Stimulated activated CD8-positive, alpha-beta memory T cell treated with anti-CD3 and anti-CD28 coated beads, Interleukin-4, amount 100 ng/mL, for 1 hour (primary cell): ENCODE measurements at regions not wholly inside any gene's neighbourhood (a gene's known extent, or its start where the extent isn't known, plus 50 kb on each side); places are given as distances from the start of the nearest gene placed in this dataset.
"Not testable (repeated sequence)": the region's sequence is repeated elsewhere in the genome, so short reads cannot be mapped to it uniquely, and the experiment has no call there.

Experiments
- DNase-seq, 2 donors: peaks; one replicate each; pipeline ENCODE4 v3.0.0-alpha.2; 2020; ENCODE audit warnings: low read depth in 2 of 2, low spot score in 1 of 2

DNA sequence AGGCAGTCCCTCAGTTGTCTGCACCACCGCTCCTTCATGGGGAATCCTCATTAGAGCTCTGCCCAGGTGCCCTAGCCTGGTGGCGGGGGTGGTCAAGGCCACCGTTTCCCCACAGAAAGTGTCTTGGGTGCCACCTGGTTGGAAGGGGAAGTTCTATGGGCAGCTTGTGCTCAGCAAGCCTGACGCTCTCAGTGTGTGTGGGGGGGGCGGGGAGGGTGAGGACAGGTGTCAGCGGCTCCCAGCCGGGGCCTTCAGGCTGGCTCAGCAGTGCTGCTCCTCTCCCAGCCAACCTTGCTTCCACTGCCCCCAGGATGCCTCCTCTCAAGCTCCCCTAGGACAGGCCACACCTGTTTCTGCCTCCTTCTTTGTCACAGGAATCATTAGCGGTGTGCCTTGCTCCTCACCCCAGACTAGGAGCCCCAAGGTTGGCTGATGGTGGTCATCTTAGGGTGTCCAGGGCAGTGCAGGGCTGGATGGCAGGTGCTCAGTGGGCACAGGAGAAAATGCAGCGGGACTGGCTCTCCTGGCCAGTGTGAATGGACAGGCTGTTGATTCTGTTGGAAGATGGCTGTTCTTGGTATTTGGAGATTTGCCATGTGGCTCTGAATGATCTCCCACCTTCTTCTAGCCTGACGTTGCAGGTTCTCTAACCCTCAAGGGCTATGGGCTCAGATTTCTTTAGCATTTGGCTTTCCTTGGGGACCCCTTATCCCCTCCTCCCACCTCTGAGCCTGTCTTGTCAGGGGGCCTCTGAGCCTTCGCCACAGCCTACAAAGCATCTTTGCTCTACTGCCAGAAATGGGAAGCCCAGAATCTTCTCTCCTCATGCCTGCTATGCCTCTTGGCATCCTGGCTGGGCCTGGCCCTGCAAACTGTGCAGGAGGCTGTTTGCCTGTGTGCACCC lies 185.8 kb upstream of the HS6ST1 start:
- DNase-seq: no peak

DNA sequence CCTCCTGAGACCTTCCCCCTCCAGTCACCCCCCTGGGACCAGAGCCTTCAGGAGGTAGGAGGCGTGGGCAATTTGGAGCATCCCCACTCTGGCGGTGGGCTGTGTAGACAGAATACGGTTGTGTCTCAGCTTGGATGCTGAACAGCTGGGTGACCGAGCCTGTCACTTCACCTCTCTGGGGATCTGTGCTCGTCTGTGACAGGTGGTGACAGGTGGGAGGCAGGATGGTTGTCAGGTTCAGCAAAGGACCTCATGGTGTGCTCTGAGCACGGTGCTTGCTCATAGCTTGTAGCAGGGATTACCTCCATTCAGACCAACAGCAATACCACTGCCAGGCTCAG lies 186.5 kb upstream of the HS6ST1 start:
- no peak for DNase-seq

DNA sequence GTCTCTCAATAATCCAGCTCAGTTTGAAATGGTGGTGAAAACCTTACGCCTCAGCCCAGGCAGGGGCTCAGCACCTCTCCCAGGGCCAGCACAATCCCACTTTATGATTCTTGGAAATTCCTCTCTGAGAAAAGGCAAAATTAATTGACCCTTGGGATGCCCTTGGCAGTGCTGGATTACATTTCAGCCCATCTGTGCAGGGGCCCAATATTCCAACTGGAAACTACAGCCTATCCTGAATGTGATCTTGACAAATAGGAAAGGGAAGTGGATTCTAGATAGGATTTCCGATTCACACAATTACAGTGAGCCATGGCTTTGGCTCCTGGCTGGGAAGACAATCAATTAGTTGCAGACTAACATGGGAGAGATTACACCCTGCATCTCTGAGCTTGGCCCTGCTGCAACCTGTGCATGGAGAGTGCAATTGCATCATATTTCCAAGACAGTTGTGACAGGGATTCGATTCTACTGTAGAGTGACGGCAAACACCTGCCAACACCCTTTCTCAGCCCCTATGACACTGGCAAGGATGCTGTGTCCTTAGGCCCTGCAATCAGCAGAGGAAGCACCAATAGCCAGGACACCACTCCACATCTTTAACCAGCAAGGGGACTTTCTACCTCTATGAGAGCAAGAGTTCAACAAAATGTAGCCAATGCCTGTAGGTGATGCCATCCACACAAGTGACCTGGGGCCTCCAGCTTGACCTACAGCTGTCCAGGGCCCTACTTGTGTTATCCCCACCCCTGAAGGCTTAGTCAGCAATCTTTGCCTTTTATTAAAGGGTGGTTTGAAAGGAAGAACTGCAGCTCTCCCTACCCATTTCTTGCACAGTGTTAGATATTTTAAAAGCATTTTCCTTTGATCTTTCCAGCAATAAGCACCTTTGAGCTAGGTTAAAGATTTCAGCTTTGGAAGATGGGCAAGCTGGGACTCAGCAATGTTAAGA lies 187.2 kb upstream of the HS6ST1 start:
- no peak for DNase-seq

DNA sequence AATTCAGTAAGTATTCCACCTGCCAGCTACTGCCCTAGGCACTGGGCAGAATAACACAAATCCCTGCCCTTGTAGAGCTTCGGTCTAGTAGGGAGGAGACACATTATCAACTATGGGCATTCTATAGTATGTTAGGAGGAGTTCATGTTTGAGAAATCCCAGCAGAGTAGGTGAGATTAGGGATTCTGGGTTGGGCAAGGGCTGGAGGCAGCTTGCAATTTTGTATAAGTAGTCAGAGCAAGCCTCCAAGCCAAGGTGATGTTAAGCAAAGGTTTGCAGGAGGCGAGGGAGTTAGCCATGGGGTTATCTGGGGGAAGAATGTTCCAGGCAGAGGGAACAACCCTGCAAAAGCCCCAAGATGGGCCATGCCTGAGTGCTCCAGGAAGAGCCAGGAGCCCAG lies 187.9 kb upstream of the HS6ST1 start:
- DNase-seq: no peak

DNA sequence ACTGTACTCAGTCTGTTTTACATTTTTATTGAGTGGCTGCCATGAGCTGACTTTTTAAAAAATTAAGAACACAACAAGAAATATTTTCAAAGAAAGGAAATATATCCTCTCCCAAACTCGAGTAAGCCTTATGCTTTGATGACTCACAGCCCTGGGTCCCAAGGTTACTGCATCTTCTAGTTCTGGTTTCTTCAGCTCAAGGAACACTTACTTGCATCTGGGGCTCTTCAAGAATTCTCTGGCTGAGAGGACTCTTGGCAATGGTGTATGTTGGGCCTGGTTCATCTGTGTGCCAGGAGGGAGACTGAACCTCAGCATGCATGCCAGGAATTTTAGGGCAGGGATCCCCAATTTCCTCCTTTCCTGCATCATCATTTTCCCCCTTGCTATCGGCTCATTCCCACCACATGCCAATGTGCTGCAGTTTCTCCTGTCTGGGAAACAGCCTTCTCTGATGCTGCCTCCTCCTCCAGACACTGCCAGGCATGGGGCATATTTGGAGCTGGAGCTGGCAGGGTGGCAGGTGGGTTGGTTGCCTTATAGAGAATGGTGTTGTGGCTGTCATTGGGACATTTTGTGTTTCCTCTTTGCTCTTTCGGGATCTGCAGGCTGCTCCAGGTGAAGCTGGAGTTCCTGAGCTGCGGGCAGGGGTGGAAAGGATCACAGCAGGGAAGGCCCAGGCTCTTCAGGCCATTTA lies 192.2 kb upstream of the HS6ST1 start:
- no peak for DNase-seq

DNA sequence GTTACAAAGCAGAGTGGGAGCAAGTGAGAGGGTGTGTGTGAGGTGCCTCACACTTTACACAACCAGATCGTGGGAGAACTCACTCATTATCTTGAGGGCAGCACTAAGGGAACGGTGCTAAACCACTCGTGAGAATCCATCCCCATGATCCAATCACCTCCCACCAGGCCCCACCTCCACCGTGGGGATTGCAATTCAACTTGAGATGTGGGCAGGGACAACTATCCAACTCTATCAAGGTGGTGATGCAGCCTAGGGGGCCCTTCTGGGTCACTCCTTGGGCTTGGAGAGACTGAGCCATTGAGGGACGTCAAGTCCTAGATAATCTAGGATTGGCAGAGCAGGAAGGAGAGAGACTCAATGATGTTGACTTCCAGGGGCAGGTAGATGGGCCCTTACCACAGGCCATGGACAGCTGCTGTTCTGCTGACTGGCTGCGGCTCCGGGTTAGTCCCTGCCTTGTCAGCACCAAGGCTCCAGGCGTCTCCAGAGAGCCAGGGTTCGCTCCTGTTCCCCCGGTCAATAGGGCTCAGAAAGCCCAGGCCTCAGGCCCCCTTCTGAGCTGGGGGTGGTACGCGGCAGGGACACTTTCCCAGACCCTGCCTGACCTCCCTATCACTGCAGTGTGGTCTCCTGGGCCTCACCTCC lies 193.2 kb upstream of the HS6ST1 start:
- no peak for DNase-seq

DNA sequence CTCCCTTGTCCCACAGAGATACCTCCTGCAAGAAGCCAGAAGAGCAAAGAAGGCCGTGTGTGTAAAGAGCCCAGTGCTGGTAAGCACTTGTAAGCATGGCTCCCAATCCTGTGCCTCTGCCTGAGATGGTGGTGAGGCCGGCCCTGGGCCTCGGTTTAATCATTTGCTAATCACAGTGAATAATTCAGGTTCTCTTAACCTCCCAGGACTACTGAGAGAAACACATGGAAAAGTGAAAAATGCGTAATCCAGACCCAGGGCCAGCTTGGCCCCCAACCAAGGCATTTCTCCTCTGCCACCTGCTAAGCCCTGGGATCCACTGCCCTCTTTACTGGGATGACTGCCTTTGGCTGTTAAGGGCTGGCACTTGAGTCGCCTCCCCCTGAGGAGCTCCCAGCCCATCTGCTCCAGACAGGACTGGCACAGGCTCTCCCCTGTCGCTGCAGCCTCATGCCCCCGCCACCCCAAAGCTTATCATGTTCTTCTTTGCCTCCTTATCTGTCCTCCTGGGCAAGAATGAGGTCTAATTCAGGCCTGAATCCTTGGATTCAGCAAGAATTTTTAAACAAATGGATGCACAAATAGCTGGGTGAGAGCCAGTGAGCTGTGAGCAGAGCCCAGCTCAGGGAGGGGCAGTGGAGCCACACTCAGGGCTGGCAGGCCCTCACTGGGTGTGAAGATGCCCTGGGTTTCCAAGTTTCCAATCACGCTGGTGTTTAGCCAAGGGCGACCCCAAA lies 193.9 kb upstream of the HS6ST1 start:
- DNase-seq: no peak

DNA sequence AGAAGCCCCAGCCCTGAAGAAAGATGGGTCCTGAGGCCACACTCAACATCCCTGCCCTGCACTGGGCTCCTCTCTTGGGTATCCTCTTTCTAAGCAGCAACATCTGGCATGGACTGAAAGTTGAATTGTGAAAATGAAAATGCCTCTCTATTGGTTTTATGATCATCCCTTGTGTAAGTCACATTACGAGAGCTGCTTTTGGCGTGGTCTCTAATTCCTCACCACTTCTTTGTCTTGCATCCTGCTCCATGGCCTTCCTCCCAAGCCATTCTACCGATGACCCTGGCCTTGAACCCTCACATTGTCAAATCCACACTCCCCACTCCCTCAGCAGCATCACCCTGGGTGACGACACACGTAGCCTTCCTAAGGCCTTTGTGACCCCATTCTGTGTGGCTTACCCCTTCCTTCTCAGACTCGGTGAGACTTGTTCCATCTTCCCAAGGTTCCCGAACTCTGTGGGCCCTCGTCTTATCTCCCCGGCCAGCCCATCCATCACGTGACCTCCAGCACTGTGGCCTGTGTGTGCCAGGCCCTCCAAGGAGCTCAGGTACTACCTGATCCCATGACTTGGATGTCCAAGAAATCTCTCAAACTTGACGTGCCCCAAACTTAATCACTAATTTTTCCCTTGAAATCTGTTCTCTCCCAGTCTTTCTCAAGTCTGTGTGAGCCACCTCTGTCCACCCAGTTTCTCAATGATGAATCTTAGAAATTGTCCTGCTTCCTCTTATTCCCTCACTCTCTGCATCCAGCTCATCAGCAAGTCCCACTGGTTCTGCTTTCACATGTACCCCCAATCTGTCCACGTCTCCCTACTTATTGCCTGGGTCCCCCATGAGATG lies 194.7 kb upstream of the HS6ST1 start:
- DNase-seq: no peak

DNA sequence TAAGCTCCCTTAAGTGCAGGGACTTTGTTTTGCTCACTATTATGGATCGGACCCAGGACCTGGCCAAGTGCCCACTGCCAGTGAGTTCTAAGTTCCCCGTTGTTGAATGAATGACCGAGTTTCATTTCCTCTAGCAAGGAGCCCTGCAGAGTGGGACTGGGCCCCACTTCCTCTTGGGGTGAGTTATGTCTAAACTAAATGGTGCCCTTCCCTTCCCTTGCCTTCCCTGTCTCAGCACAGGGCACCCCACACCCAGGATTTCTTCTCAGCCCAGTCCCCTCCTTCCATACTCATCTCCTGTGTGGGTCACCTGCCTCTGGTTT lies 195.3 kb upstream of the HS6ST1 start:
- no peak for DNase-seq

DNA sequence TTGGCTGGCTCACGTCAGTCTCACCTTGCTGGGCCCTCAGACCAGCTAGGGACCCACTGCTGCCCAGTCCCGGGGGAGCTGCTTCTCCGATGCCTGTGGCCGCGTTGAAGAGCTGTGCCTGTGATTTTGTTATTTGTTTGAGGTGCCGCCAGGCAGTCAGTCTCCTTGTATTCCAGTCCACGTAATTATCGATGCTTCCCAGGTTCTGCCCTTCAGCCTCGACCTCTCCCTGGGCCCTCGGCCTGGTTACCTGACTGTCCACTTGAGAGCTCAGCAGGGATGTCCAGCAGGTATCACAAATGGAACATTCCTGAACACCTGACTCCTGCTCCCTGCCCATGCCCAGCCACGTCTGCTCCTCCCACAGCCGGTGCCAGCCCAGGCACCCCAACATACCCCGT lies 195.9 kb upstream of the HS6ST1 start:
- DNase-seq: no peak

DNA sequence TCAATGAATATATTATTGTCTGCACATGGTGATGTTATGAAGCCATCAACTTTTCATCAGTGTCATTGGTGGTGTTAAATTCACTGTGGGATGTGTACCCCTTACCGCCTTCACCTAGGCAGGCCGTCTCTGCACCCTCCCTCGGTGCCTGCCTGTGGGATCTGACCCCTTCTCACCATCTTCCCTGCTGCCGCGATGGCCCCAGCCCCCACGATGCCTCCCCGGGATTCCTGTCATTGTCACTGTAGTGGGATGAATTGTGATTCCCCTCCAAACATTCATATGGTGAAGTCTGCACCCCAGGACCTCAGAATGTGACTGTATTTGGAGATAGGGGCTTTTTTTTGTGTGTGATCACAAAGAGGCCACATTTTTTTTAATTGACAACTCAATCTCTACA lies 198.3 kb upstream of the HS6ST1 start:
- DNase-seq: no peak

DNA sequence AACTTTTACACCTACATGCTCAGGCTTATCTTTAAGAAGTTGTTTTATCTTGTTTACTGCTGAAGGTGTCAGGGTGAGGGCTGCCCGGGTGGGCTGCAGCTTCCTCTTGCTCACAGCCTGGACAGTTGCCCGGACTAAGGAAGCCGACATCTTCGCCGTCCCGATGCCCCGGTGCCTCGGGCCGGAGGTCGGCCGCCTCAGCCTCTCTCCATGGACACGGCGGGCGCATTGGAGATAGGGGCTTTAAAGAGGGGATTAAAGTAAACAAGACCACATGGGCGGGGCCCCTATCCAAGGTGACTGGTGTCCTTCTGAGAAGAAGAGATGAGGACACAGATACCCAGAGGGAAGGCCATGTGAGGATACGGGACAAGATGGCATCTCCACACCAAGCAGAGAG lies 200.4 kb upstream of the HS6ST1 start:
- DNase-seq: not testable (repeated sequence)

DNA sequence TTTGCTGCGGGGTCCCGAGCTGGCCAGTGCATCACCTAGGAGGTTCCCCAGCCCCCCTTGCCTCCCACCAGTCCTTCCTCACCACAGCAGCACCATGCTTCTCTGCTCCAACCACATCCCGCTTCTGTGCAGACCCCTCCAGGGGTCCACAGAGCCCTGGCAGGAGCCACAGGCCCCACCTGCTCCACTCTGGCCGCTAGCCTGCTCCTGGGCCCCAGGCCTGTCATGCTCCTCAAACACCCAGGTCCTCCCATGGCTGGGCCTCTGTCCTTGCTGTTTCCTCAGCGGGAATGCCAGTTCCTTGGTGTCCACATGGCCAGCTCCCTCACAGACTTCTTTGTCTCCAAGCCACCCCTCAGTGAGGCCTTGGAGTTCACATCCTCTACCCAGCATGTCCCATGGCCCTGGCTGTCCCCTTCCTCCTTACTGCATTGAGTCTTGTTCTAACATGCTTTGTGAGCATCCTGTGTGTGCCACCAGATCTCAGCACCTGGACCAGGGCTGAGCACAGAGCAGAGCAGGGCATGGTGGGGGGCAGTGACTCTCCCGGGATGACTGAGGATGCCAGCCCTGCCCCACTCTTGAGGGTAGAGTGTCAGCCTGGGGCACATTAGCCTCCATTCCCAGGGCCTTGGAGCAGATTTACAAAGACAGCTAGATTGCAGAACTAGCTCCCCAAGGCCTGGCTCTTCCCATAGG lies 201.0 kb upstream of the HS6ST1 start:
- no peak for DNase-seq

DNA sequence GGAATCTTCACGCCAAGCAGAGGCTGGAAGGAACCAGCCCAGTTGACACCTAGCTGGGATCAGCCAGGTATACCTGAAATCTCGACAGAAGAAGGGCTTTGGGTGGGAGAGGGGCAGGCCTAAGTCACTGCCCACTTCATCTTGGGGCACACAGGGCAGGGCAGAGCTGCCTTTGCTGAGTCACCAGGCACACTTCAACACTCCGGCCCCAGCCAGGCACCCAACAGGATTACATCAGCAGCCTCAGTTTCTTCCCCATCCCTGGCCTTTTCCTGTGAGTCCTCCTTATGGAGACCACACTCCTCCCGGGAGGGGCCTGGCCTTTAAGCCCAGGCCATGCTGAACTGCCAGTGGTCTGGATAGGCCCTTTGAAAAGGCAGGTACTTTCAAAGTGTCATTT lies 201.7 kb upstream of the HS6ST1 start:
- no peak for DNase-seq

DNA sequence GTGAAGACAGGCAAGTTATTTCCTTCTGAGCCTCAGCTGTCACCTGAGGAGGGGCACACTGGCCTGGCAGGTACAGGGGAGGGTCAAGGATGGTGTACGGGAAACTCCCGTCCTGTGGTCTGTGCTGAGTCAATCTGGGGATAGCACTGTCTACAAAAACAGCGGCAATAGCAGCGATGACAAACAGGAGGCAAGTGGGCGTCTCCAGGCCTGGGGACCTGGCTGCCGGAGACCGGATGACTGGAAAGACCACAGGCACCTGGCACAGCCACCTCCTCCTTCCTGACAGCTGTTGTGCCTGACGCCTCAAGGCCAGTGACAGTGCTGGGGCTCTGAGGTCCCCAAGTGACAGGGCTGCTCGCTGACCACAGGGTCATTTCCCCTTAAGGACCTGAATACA lies 202.1 kb upstream of the HS6ST1 start:
- DNase-seq: no peak

DNA sequence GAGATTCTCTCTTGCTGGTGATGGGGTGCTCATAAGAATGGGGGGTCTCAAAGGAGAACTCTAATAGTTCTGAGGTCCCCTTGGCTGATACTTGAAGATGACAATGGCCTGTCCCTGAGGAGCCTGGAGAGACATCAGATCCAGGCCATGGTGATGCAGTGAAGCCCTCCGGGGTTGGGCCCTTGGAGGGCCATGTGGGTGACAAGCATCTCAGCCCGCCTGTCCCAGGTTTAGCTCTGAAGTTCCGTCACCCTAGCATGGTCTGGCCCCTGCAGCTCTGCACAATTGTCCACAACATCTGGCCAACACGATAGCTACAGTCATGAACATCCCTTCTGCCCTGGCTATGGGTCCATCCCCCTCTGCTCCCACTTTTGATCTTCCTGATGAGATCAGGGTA lies 202.8 kb upstream of the HS6ST1 start:
- DNase-seq: no peak

DNA sequence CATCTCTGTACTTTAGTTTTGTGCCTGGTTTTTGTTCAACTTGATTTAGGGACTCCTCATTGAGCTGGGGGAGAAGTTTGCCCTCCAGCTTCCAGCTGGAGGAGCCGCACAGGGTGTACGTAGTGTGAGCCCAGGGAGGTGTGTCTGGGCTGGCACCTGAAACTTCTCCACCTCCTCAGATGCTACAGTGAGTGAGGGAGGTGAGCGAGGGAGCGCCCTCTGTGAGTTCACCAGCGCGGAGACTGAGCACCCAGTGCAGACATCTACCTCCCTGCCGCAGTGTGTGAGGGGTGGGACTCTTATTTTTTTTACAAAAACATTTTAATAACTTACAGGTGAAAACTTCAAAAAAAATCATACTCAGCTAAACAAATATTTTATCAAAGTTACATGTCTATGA lies 204.2 kb upstream of the HS6ST1 start:
- no peak for DNase-seq

DNA sequence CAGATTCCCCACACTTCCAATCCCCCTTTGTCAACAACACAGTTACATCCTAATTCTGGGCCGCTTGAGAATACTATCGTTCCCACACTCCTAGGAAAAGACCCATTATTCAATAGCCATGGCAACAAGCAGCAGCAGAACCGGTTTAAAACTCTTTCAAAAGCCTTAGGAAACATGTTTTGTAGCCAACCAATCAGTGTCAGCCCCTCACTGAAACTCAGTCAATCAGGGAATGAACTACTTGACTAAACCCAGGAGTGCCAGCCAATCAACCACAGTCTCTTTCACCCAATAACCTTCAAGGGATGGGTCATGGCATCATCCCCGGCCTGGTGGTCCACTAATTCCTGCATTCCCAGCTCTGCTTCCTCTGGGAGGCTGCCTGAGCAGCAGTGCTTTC lies 204.8 kb upstream of the HS6ST1 start:
- no peak for DNase-seq

DNA sequence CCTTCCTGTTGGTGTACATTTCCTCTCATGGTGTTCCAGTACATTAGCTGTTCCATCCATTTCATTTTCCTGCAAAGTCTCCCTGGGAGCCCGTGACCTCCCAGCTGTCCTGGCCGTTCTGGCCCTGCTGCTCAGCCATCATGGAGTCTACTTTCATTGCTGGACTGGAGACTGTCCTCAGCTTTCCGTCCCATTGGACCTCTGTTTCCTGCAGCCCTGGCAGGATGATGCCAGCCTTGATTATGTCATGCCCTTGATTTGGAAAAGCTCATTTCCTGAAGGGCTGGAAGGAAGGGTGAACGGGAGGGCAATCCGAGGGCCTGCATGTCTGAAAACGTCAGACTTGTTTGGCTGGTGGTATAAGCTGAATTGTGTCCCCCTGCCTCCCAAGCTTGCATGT lies 205.5 kb upstream of the HS6ST1 start:
- no peak for DNase-seq
